ENCODE measurements at regions not wholly inside any gene's neighbourhood (a gene's known extent, or its start where the extent isn't known, plus 50 kb on each side); places are given as distances from the start of the nearest gene placed in this dataset.

DNA sequence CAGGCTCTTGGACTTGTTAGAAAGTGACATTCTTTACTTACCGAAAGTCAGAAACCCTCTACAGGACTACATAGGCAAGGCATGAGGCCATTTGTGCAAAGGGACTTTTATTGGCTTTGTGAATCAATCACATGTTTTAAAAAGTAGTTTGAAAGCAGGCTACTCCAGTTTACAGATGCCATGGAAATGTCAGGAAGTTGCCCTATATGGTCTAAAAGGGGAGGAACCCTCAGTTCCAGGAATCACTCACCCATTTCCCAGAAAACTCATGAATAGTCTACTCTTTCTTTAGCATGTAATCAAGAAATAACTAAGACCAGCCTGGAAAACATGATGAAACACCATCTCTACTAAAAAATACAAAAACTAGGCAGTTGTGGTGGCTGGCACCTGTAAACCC lies 51.0 kb upstream of the MKRN3 start:
- TF ChIP-seq, protein P1, sequence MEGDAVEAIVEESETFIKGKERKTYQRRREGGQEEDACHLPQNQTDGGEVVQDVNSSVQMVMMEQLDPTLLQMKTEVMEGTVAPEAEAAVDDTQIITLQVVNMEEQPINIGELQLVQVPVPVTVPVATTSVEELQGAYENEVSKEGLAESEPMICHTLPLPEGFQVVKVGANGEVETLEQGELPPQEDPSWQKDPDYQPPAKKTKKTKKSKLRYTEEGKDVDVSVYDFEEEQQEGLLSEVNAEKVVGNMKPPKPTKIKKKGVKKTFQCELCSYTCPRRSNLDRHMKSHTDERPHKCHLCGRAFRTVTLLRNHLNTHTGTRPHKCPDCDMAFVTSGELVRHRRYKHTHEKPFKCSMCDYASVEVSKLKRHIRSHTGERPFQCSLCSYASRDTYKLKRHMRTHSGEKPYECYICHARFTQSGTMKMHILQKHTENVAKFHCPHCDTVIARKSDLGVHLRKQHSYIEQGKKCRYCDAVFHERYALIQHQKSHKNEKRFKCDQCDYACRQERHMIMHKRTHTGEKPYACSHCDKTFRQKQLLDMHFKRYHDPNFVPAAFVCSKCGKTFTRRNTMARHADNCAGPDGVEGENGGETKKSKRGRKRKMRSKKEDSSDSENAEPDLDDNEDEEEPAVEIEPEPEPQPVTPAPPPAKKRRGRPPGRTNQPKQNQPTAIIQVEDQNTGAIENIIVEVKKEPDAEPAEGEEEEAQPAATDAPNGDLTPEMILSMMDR (IDR thresholded peaks at IDR 0.05; ENCODE audit: control insufficient read depth, extremely low read depth, insufficient read depth) = no peak
- no peak overlapping the region for H3K4me3 ChIP-seq (ENCODE audit: low read depth, low read length)
- no peak for DNase-seq (ENCODE audit: low read depth)

DNA sequence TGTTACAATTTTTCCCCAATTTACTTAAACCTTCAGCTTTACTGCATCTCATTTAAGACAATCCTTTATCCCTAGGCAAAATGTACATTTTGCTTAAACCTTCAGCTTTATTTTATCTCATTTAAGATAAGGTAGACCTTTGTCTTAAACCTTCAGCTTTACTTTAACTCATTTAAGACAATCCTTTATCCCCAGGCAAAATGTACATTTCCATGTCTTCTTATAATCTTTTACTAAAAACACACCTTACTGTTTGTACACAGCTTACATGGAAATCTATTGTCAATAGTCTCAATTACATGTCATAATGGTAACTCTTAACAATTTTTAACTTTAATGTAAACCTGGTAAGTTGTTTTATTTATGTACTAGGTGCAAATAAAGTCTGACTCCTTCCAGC lies 58.7 kb upstream of the MKRN3 start:
- DNase-seq (ENCODE audit: low read depth) = no peak
- TF ChIP-seq, protein P1 (IDR thresholded peaks at IDR 0.05; ENCODE audit: control insufficient read depth, extremely low read depth, insufficient read depth) = no peak
- no peak overlapping the region for H3K4me3 ChIP-seq (ENCODE audit: low read depth, low read length)

DNA sequence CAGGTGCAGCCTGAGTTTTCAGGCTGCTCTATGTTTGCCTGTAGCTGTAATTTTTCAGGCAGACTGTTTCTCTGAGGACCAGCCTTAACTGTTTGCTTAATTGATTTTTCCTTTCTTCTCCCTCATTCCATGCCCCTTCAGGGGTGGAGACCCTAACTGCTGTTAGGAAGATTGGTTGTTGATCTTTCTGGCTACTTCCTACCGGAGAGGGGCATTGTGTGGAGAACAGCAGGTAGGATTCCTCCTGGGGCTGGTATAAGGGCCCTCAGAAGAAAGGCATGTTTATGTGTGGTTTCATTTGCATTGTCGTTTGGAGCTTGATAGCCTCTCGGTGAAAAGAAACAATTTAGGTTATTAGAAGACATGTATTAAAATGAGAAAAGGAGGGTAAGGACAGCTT lies 56.9 kb upstream of the GOLGA6L2 start:
- no peak overlapping the region for H3K4me3 ChIP-seq (ENCODE audit: low read depth, low read length)
- TF ChIP-seq, protein P1 (IDR thresholded peaks at IDR 0.05; ENCODE audit: control insufficient read depth, extremely low read depth, insufficient read depth) = no peak
- no peak for DNase-seq (ENCODE audit: low read depth)

DNA sequence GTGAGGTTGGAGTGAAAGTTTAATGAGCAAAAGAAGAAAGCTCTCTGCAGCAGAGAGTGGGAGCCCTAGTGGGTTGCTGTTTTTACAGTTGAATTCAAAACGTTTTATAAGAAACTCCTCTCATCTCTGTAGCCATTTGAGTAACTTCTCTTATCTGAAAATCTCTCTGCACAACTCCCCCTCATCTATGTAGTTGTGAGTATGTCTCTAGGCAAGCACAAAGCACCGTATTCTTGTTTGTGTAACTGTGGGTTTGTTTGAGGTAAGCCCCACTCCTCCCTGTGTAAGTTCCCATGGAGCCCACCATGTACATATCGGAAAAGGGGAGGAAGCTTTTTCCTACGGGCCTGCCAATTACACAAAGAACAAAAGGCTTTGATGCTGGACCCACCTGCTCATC lies 56.5 kb upstream of the GOLGA6L2 start:
- no peak for DNase-seq (ENCODE audit: low read depth)
- TF ChIP-seq, protein P1 (IDR thresholded peaks at IDR 0.05; ENCODE audit: control insufficient read depth, extremely low read depth, insufficient read depth) = no peak
- no peak overlapping the region for H3K4me3 ChIP-seq (ENCODE audit: low read depth, low read length)

DNA sequence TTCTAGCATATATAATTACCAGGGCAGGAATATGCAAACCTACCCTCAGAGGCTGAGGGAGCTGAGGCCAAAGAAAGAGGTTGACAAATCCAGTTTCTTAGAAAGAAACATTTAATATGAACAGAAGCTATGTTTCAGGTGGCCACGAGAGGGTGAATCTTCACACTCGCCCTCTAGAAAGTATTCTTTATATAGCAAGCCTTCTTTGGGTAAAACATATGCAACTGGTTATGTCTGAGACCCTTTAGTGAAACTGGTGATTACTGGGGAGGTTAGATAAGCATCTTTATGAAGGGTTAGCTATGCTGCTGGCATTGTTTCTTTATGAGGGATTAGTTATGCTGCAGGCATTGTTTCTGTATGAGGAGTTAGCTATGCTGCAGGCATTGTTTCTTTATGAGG lies 50.7 kb upstream of the GOLGA6L2 start:
- TF ChIP-seq, protein P1 (IDR thresholded peaks at IDR 0.05; ENCODE audit: control insufficient read depth, extremely low read depth, insufficient read depth) = peak; percentile 62
- peak; percentile 15 for DNase-seq (ENCODE audit: low read depth)
- H3K4me3 ChIP-seq (ENCODE audit: low read depth, low read length) = no peak overlapping the region

All from LNCaP clone FGC (cell line).